HepG2 (cell line): ENCODE measurements at regions not wholly inside any gene's neighbourhood (a gene's known extent, or its start where the extent isn't known, plus 50 kb on each side); places are given as distances from the start of the nearest gene placed in this dataset.

Experiments
- ATAC-seq: fragments of 200-7000 bp; cut with Tn5 transposase; 3 replicates; pipeline ENCODE4 v1.9.1; 2020; ENCODE audit warnings: mild to moderate bottlenecking, moderate library complexity
- BruUV-seq: library from RNA; stranded (reverse); fragments of 400-500 nt; replicated peaks from 2 replicates; lab custom pipeline; 2021; lab: Mats Ljungman, UMichigan
- CTCF ChIA-PET: fragments of 300-600 bp; formaldehyde crosslinking; extraction: SDS; loops from one replicate; lab custom pipeline; 2021; ENCODE audit warnings: low total read pairs, inconsistent platforms, low intra/inter-chr PET ratio; lab: Yijun Ruan, JAX
- POLR2A ChIA-PET: fragments of 350-600 bp; sonication (Branson Sonifier 250); formaldehyde crosslinking; loops from one replicate; lab custom pipeline; 2020; ENCODE audit warnings: antibody characterized with exemption, inconsistent platforms; lab: Yijun Ruan, JAX
- DNase-seq: peaks from one replicate; pipeline ENCODE4 v3.0.0-alpha.2; 2015; ENCODE audit warnings: low spot score
- FAIRE-seq: peaks from 3 replicates; lab custom pipeline; 2011; peaks lifted over from hg19 to GRCh38; lab: Jason Lieb, UNC
- H2AFZ ChIP-seq: one replicate; pipeline ENCODE4 v1.6.1; 2011; ENCODE audit warnings: low read length, inconsistent platforms
- H3K27ac ChIP-seq: fragments of 300-600 bp; 3 replicates; pipeline ENCODE4 v1.8.0; 2011; ENCODE audit warnings: mixed run types, mild to moderate bottlenecking, mixed read lengths, low read length, inconsistent platforms; ENCODE audit not compliant: insufficient read depth; ENCODE audit errors: extremely low read length
- H3K27me3 ChIP-seq, 2 experiments: fragments of 200-600 bp in 1 of 2; 2 replicates in 1 of 2; 3 replicates in 1 of 2; pipeline versions ENCODE4 v1.6.0 to v1.8.0; 2011; ENCODE audit warnings: low read length in 2 of 2, mild to moderate bottlenecking in 2 of 2, moderate library complexity in 2 of 2, inconsistent platforms in 1 of 2; ENCODE audit not compliant: insufficient read depth in 2 of 2, control insufficient read depth in 1 of 2
- H3K36me3 ChIP-seq, 2 experiments: fragments of 200-600 bp in 1 of 2; replicated peaks in 1 of 2; 2 replicates in 1 of 2; 3 replicates in 1 of 2; pipeline versions ENCODE4 v1.5.1 to v1.8.0; 2011; ENCODE audit warnings: low read length in 2 of 2, inconsistent platforms in 1 of 2; ENCODE audit not compliant: insufficient read depth in 2 of 2, control insufficient read depth in 1 of 2
- H3K4me1 ChIP-seq: 2 replicates; pipeline ENCODE4 v1.5.1; 2012; ENCODE audit warnings: low read length, inconsistent platforms; ENCODE audit not compliant: insufficient read depth
- H3K4me2 ChIP-seq: 2 replicates; pipeline ENCODE4 v1.6.0; 2011; ENCODE audit warnings: low read depth, low read length, inconsistent platforms
- H3K4me3 ChIP-seq, 3 experiments: fragments of 200-600 bp in 1 of 3; sonication (generic), shearing (Covaris generic) in 1 of 3; replicated peaks in 1 of 3; 2 replicates each; pipeline ENCODE4 v1.5.1; 2011 to 2016; ENCODE audit warnings: low read length in 3 of 3, inconsistent platforms in 2 of 3, low read depth in 2 of 3, mild to moderate bottlenecking in 2 of 3, control low read depth in 1 of 3, mixed read lengths in 1 of 3; ENCODE audit not compliant: insufficient read depth in 1 of 3
- H3K79me2 ChIP-seq: one replicate; pipeline ENCODE4 v1.6.1; 2011; ENCODE audit warnings: low read length, inconsistent platforms; ENCODE audit not compliant: insufficient read depth
- H3K9ac ChIP-seq: 2 replicates; pipeline ENCODE4 v1.6.0; 2011; ENCODE audit warnings: mild to moderate bottlenecking, low read depth, low read length, inconsistent platforms; ENCODE audit not compliant: insufficient read depth
- H3K9me3 ChIP-seq: 2 replicates; pipeline ENCODE4 v1.5.1; 2012; ENCODE audit warnings: mild to moderate bottlenecking, low read length
- H4K20me1 ChIP-seq: 2 replicates; pipeline ENCODE4 v1.6.0; 2011; ENCODE audit warnings: inconsistent platforms, mild to moderate bottlenecking, low read length, moderate library complexity; ENCODE audit not compliant: insufficient read depth
- CHD2 ChIP-seq: IDR thresholded peaks from 2 replicates; pipeline ENCODE4 v1.6.1; 2011; ENCODE audit warnings: low read depth, low read length, improper control_type of control experiment
- EHMT2 ChIP-seq: fragments of 200-600 bp; sonication (generic); IDR thresholded peaks from 2 replicates; pipeline ENCODE4 v1.7.0; 2017; ENCODE audit warnings: antibody characterized with exemption, low read depth, low read length, borderline replicate concordance
- EZH2 ChIP-seq: conservative IDR thresholded peaks from 2 replicates; pipeline ENCODE4 v1.6.1; 2012; ENCODE audit warnings: mild to moderate bottlenecking, low read depth, low read length, moderate library complexity
- MED1 ChIP-seq: sonication (generic); formaldehyde crosslinking; IDR thresholded peaks from 2 replicates; pipeline ENCODE4 v1.4.0; 2020; ENCODE audit warnings: missing genetic modification reagents
- PCBP2 ChIP-seq: fragments of 200-400 bp; formaldehyde crosslinking; optimal IDR thresholded peaks from 2 replicates; pipeline ENCODE3; 2018; ENCODE audit warnings: low read length, low read depth; ENCODE audit not compliant: poor library complexity, severe bottlenecking
- RARG ChIP-seq: sonication (generic); formaldehyde crosslinking; IDR thresholded peaks from 2 replicates; pipeline ENCODE4 v1.4.0; 2020; ENCODE audit warnings: low read depth, mild to moderate bottlenecking, missing genetic modification reagents
- RFX5 ChIP-seq: IDR thresholded peaks from 2 replicates; pipeline ENCODE4 v1.6.1; 2011; ENCODE audit warnings: low read depth, low read length, improper control_type of control experiment
- RFXANK ChIP-seq: IDR thresholded peaks from 2 replicates; pipeline ENCODE4 v1.6.1; 2016
- RXRA ChIP-seq: sonication (generic); formaldehyde crosslinking; IDR thresholded peaks from 2 replicates; pipeline ENCODE4 v1.5.1; 2020; ENCODE audit warnings: missing genetic modification reagents
- SCMH1 ChIP-seq: sonication (generic); formaldehyde crosslinking; IDR thresholded peaks from 2 replicates; pipeline ENCODE4 v1.9.0; 2021; ENCODE audit warnings: missing genetic modification reagents, mild to moderate bottlenecking, borderline replicate concordance
- TAF1 ChIP-seq: sonication (generic); formaldehyde crosslinking; IDR thresholded peaks from 2 replicates; pipeline ENCODE4 v1.4.0; 2020; ENCODE audit warnings: missing genetic modification reagents
- THAP8 ChIP-seq: sonication (generic); formaldehyde crosslinking; IDR thresholded peaks from 2 replicates; pipeline ENCODE4 v1.5.1; 2020; ENCODE audit warnings: missing genetic modification reagents, mild to moderate bottlenecking, borderline replicate concordance
- TRIM24 ChIP-seq: sonication (generic); formaldehyde crosslinking; IDR thresholded peaks from 2 replicates; pipeline ENCODE4 v1.8.0; 2022; ENCODE audit warnings: mild to moderate bottlenecking, missing genetic modification reagents
- ZBTB44 ChIP-seq: sonication (generic); formaldehyde crosslinking; IDR thresholded peaks from 2 replicates; pipeline ENCODE4 v1.4.0; 2020; ENCODE audit warnings: missing genetic modification reagents
- ZBTB8A ChIP-seq: sonication (generic); formaldehyde crosslinking; IDR thresholded peaks from 2 replicates; pipeline ENCODE4 v1.4.0; 2020; ENCODE audit warnings: mild to moderate bottlenecking, low read depth, missing genetic modification reagents, borderline replicate concordance
- ZFP36 ChIP-seq: fragments of 150-350 bp; IDR thresholded peaks from 2 replicates; pipeline ENCODE4 v1.6.1; 2018; ENCODE audit warnings: borderline replicate concordance, low read length, low read depth; ENCODE audit not compliant: partially characterized antibody
- ZMYM4 ChIP-seq: sonication (generic); formaldehyde crosslinking; IDR thresholded peaks from 2 replicates; pipeline ENCODE4 v1.8.1; 2023; ENCODE audit warnings: mild to moderate bottlenecking, missing genetic modification reagents
- ZNF567 ChIP-seq: sonication (generic); formaldehyde crosslinking; IDR thresholded peaks from 2 replicates; pipeline ENCODE4 v1.8.1; 2023; ENCODE audit warnings: mild to moderate bottlenecking, missing genetic modification reagents, borderline replicate concordance
- ZSCAN20 ChIP-seq: sonication (generic); formaldehyde crosslinking; IDR thresholded peaks from 2 replicates; pipeline ENCODE4 v1.4.0; 2020; ENCODE audit warnings: missing genetic modification reagents, mild to moderate bottlenecking, borderline replicate concordance
- WGBS: methylation state at CpG from one replicate; pipeline ENCODE4 v1.1.6; 2017; ENCODE audit warnings: low lambda C conversion rate; 5-methylcytosine and 5-hydroxymethylcytosine counted together
- in situ Hi-C: cut with HindIII; loops from 2 replicates; pipeline ENCODE4 v1.10.0; 2017; ENCODE audit warnings: low pct_unique_long_range_greater_than_20kb; ENCODE audit not compliant: extremely low pct_ligation_motif_present
- intact Hi-C: fragments of 100-400 bp; cut with micrococcal nuclease; formaldehyde crosslinking; loops from one replicate; pipeline ENCODE4 v1.10.0; 2022; ENCODE audit not compliant: unreplicated experiment

- Histone ChIP-seq H3K4me3 (no peak overlapping the region), H3K9ac (no peak overlapping the region), H3K4me2 (no peak overlapping the region), H4K20me1 (no peaks in the 10 kb centered on the region), H3K36me3 (no peaks in the 10 kb centered on the region), H2AFZ (no peak overlapping the region), H3K79me2 (no peaks in the 10 kb centered on the region), H3K27me3 (no peaks in the 10 kb centered on the region), H3K4me1 (peaks cover 7% of the 10 kb centered on the region; the same call in 1 of the 2 replicates), H3K27ac (no peak overlapping the region), H3K9me3 (no peaks in the 10 kb centered on the region)
- FAIRE-seq (no peak), ATAC-seq (no peak), DNase-seq (no peak)
- CTCF ChIA-PET: no interaction called here
- in situ Hi-C loops (no loop called here), intact Hi-C loops (no loop called here)
- no TSS peak for BruUV-seq
- POLR2A ChIA-PET: no interaction called here
- no peak for TF ChIP-seq THAP8 (CRISPR knock-in tag)
- 0 out of 2 replicates have a peak, but pooled peaks have one; percentile 49 for TF ChIP-seq RFXANK
- TF ChIP-seq ZMYM4 (CRISPR knock-in tag): no peak
- TF ChIP-seq TRIM24 (CRISPR knock-in tag): no peak
- no peak for TF ChIP-seq RARG (CRISPR knock-in tag)
- no peak for TF ChIP-seq EZH2
- TF ChIP-seq RFX5: peak; percentile 86
- WGBS: no CpG with 5 or more reads among the region's 2 CpGs
These were observed 153.3 kb upstream of the USP9X start for GRCh38 chrX:40931921-40932320.

- Histone ChIP-seq H3K4me1 (peaks cover 7% of the 10 kb centered on the region; the same call in 1 of the 2 replicates), H3K27ac (no peak overlapping the region), H3K4me2 (peak overlapping the region; percentile 51), H3K4me3 (no peak overlapping the region; a peak in 1 of 6 replicates), H3K9ac (no peak overlapping the region), H2AFZ (no peak overlapping the region), H3K9me3 (no peaks in the 10 kb centered on the region), H3K27me3 (no peaks in the 10 kb centered on the region), H3K36me3 (no peaks in the 10 kb centered on the region), H4K20me1 (no peaks in the 10 kb centered on the region), H3K79me2 (no peaks in the 10 kb centered on the region)
- intact Hi-C loops (no loop called here), in situ Hi-C loops (no loop called here)
- BruUV-seq: no TSS peak
- FAIRE-seq (no peak), DNase-seq (no peak), ATAC-seq (no peak)
- CTCF ChIA-PET: no interaction called here
- 11% methylated on average over 7 of the region's 7 CpGs for WGBS
- POLR2A ChIA-PET: no interaction called here
- TF ChIP-seq ZNF567 (CRISPR knock-in tag) (no peak), RXRA (CRISPR knock-in tag) (no peak), CHD2 (no peak), ZBTB44 (CRISPR knock-in tag) (no peak), SCMH1 (CRISPR knock-in tag) (no peak), ZFP36 (no peak), MED1 (no peak), ZSCAN20 (CRISPR knock-in tag) (no peak), ZBTB8A (CRISPR knock-in tag) (no peak), TAF1 (no peak), EHMT2 (no peak), PCBP2 (no peak)
These were observed 152.0 kb upstream of the USP9X start for GRCh38 chrX:40933132-40933705.
